C4-2B (cell line): ENCODE measurements at regions not wholly inside any gene's neighbourhood (a gene's known extent, or its start where the extent isn't known, plus 50 kb on each side); places are given as distances from the start of the nearest gene placed in this dataset.

Source experiments
- ZFX ChIP-seq: fragments of 450-650 bp; IDR thresholded peaks from 2 replicates; pipeline ENCODE4 v1.6.1; 2017
- TF ChIP-seq, protein P1 (sequence below): fragments of 450-650 bp; conservative IDR thresholded peaks from 2 replicates; pipeline ENCODE4 v1.5.1; 2017; ENCODE audit warnings: mild to moderate bottlenecking

DNA sequence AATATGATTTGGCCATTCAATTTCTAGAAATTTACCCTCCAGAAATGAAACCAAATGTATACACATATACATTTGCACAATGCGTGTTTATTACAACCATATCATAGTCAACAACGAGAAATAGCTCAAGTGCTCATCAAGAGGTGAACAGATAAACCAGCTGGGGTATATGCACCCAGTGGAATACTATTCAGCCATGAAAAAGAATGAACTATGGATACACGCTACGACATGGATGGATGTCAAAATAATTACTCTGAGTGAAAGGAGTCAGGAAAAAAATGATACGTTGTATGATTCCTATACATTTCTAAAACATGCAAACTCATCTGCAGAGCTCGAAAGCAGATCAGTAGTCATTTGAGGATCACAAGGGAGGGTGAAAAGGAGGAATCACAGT, 441.5 kb upstream of the ADAMTS16 start:
- TF ChIP-seq, protein P1, sequence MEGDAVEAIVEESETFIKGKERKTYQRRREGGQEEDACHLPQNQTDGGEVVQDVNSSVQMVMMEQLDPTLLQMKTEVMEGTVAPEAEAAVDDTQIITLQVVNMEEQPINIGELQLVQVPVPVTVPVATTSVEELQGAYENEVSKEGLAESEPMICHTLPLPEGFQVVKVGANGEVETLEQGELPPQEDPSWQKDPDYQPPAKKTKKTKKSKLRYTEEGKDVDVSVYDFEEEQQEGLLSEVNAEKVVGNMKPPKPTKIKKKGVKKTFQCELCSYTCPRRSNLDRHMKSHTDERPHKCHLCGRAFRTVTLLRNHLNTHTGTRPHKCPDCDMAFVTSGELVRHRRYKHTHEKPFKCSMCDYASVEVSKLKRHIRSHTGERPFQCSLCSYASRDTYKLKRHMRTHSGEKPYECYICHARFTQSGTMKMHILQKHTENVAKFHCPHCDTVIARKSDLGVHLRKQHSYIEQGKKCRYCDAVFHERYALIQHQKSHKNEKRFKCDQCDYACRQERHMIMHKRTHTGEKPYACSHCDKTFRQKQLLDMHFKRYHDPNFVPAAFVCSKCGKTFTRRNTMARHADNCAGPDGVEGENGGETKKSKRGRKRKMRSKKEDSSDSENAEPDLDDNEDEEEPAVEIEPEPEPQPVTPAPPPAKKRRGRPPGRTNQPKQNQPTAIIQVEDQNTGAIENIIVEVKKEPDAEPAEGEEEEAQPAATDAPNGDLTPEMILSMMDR = no peak
- no peak for TF ChIP-seq ZFX
